HK-2 (cell line): ENCODE measurements at regions not wholly inside any gene's neighbourhood (a gene's known extent, or its start where the extent isn't known, plus 50 kb on each side); places are given as distances from the start of the nearest gene placed in this dataset.

Experiments used
- DNase-seq: peaks from one replicate; pipeline ENCODE4 v3.0.0-alpha.2; 2018; ENCODE audit not compliant: unreplicated experiment

DNA sequence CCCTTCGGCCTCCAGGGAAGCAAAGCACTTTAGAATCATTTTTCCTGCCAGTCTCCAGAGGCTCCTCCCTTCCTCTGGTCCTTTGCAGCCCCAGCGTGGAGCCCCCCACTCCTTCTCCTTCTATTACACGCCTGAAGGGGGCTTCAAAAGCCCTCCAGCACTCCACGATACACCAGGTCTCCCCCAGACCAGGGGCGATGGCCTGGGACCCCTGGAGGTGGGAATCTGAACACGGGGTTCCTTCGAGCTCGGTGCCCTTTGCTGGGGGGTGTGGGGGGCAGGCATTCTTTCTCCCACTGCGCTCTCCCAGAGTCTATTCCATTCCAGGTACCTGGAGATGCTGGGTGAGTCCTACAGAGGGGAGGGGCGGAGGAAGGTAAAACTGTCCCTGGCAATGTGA is 97.6 kb downstream of the HMX1 start:
- no peak for DNase-seq

DNA sequence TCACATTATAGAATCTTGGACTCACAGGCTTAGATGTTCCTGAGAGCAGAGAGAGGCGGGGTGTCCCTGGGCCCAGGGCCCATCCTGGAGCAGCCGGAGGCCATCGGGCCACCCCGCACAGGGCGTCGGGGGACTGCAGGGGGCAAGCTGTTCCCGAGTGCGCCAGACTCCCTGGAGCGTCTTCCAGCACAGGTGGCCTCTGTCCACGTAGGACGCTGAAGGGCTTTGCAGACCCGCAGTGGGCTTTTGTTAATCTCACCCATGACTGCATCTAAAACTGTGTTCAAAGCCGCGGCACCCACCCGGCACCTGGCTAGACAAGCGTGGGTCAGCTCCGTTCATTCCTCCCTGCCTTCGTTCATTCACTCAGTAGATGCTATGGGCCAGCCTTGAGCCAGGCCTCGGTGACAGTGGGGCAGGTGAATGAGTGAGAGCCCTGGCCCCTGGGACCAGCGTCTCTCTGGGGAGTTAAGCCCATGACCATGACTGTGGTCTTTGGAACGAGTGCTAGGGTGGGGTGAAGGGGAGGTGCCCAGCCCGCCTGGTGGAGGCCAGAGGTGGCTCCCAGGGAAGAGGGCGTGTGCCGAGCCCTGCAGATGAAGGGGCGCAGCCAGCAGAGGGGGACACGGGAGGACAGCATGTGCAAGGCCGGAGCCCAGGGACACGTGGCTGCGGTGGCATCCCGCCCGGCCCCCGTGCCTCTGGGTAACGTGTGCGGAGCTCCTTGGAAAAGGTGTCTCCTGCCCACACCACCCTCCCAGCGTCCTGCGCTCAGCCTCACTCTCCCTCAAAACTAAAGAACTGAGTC is 98.3 kb downstream of the HMX1 start:
- DNase-seq, result no peak

DNA sequence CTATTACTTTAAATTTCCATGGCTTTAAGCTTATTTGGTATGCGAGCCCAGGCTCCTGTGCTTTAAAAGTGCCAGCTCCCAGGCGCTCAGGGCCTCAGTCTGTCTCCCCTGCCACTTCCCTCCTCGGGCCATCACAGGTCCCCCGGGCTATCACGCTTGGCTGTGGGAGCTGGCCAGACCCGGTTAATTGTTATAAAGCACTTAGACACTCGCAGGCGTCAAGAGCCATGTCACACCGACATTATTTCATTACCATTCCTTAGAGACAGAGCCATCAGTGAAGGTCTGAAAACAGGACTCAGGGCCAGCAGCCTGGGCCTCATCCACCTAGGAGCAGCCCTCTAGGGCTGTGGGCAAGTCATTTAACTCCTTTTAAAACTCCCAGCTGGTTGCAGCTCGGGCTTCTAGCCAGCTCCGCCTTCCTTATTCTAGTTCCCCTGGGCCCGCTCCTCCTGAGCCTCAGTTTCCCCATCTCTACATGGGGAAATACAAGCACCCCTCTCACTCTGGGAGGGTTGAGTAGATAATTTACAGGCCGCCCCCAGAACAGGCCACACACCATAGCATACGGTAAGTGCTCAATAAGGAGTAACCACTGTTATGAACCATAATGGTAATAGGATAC is 99.0 kb downstream of the HMX1 start:
- no peak for DNase-seq

GRCh38 chr4:8771666-8772065 is 100.0 kb downstream of the HMX1 start:
- DNase-seq, result no peak

DNA sequence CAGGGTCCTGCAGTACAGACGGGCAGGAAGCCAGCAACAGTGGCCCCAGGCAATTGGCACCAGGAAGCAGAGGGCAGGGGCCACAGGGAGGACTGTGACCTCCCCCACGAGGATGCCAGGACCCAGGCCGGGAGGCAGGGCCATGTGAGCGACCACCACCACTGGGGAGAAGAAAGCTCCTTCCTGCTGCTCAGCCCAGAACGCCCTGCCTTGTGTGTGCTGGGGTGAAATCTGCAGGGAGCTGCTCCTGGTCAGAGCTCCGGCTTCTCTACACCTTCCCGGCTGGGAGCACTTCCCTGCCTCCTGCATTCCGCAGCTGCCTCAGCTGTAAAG is 100.4 kb downstream of the HMX1 start:
- DNase-seq, result no peak

- DNase-seq, result no peak
These were observed 101.0 kb downstream of the HMX1 start for GRCh38 chr4:8770518-8771257.

GRCh38 chr4:8769645-8770517 is 101.8 kb downstream of the HMX1 start:
- no peak for DNase-seq

GRCh38 chr4:8768357-8768999 is 103.2 kb downstream of the HMX1 start:
- DNase-seq, result no peak

GRCh38 chr4:8766610-8767009 is 105.0 kb downstream of the HMX1 start:
- no peak for DNase-seq

- peak; percentile 46 for DNase-seq
These were observed 105.7 kb downstream of the HMX1 start for GRCh38 chr4:8765631-8766590.

- no peak for DNase-seq
These were observed 106.6 kb downstream of the HMX1 start for GRCh38 chr4:8765084-8765483.

- DNase-seq, result no peak
These were observed 107.4 kb downstream of the HMX1 start for GRCh38 chr4:8763966-8764901.

- no peak for DNase-seq
These were observed 108.5 kb downstream of the HMX1 start for GRCh38 chr4:8762951-8763735.

GRCh38 chr4:8762356-8762755 is 109.3 kb downstream of the HMX1 start:
- no peak for DNase-seq

- DNase-seq, result no peak
These were observed 109.8 kb downstream of the HMX1 start for GRCh38 chr4:8761824-8762205.

- DNase-seq, result peak; percentile 18
These were observed 110.3 kb downstream of the HMX1 start for GRCh38 chr4:8761167-8761823.

GRCh38 chr4:8760561-8760960 is 111.1 kb downstream of the HMX1 start:
- DNase-seq, result no peak

DNA sequence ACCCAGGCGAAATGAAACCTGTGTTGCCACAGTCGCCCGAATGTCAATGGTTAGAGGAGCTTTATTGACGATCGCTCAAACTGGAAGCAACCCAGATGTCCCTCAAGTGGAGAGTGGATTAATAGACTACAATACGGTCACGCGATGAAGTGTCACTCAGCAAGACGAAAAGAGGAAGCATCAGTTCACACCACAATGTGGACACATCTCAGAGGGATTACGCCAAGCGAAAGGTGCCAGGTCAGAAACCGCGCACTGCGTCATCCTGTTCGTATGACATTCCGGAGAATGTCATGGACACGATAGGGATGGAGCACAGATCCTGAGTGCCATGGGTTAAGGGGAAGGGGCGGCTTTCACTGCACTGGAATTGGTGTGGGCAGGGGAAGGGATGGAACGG is 111.7 kb downstream of the HMX1 start:
- no peak for DNase-seq
